ENCODE measurements at regions not wholly inside any gene's neighbourhood (a gene's known extent, or its start where the extent isn't known, plus 50 kb on each side); places are given as distances from the start of the nearest gene placed in this dataset.
"Not testable (repeated sequence)": the region's sequence is repeated elsewhere in the genome, so short reads cannot be mapped to it uniquely, and the experiment has no call there.

DNA sequence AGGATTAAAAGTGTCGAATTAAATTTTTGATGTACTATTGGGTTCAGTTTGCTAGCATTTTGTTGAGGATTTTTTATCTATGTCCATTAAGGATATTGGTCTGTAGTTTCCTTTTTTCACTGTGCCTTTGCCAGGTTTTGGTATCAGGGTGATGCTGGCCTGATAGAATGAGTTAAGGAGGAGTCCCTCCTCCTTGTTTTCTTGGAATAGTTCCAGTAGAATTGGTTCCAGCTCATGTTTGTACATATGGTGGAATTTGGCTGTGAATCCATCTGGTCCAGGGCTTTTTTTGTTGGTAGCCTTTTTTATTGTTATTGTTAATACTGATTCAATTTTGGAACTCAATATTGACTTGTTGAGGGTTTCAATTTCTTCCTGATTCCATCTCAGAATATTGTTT is 141.8 kb downstream of the SIM1 start:
- H3K27ac Mint-ChIP-seq = no peak overlapping the region
- peaks cover 0 to 2% (median 0%) of the 10 kb centered on the region in 3 donors for H3K9me3 Mint-ChIP-seq
- no peaks in the 10 kb centered on the region for H3K27me3 Mint-ChIP-seq
- no peak overlapping the region for H3K4me3 Mint-ChIP-seq
- H3K4me1 Mint-ChIP-seq = no peaks in the 10 kb centered on the region
- no peaks in the 10 kb centered on the region for H3K36me3 Mint-ChIP-seq

DNA sequence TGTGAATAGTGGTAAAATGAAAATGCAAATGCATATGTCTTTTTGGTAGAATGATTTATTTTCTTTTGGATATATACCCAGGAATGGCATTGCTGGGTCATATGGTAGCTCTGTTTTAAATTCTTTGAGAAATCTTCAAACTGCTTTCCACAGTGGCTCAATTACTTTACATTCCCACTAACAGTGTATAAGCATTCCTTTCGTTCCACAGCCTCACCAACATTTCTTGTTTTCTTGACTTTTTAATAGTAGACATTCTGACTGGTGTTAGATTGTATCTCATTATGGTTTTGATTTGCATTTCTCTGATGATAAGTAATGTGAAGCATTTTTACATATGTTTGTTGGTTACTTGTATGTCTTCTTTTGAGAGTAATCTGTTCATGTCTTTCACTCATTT is 144.0 kb downstream of the SIM1 start:
- H3K4me1 Mint-ChIP-seq = no peaks in the 10 kb centered on the region
- no peaks in the 10 kb centered on the region for H3K27me3 Mint-ChIP-seq
- H3K27ac Mint-ChIP-seq = no peak overlapping the region
- peaks cover 0 to 2% (median 0%) of the 10 kb centered on the region in 3 donors for H3K9me3 Mint-ChIP-seq
- H3K36me3 Mint-ChIP-seq = no peaks in the 10 kb centered on the region
- no peak overlapping the region for H3K4me3 Mint-ChIP-seq

DNA sequence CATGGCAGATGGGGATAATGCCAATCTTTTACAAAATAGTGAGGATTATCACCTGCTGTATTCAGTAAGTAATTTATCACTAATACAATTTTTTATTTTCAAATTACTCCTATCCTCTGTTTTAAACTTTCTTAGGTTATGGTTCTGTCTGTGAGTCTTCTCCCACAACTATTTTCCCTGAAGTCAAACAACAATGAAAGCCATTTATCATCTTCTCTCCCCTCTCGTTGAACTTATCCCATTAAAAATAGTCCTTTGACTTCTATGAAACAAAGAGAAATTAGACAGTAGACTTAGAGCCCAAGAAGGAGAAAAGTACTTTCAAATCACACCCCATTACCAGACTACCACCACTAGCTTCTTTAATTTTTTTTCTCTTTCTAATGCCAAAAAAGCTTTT is 147.7 kb downstream of the SIM1 start:
- Mint-ChIP-seq H3K36me3 (no peaks in the 10 kb centered on the region), H3K4me3 (no peak overlapping the region), H3K4me1 (no peaks in the 10 kb centered on the region), H3K27ac (no peak overlapping the region), H3K27me3 (peaks cover 5% of the 10 kb centered on the region), H3K9me3 (peaks cover 0 to 3% (median 0%) of the 10 kb centered on the region in 3 donors)

- peaks cover 5% of the 10 kb centered on the region for H3K27me3 Mint-ChIP-seq
- no peak overlapping the region for H3K27ac Mint-ChIP-seq
- H3K4me1 Mint-ChIP-seq = no peaks in the 10 kb centered on the region
- H3K4me3 Mint-ChIP-seq = no peak overlapping the region
- no peaks in the 10 kb centered on the region for H3K36me3 Mint-ChIP-seq
- peaks cover 0 to 3% (median 0%) of the 10 kb centered on the region in 3 donors for H3K9me3 Mint-ChIP-seq
These were observed 150.5 kb downstream of the SIM1 start for GRCh38 chr6:100314186-100314585.

GRCh38 chr6:100311707-100312251 is 152.9 kb downstream of the SIM1 start:
- H3K27ac Mint-ChIP-seq = peak overlapping the region in 1 of 3 donors; percentile 39
- H3K36me3 Mint-ChIP-seq = no peaks in the 10 kb centered on the region
- H3K27me3 Mint-ChIP-seq = peaks cover 5% of the 10 kb centered on the region
- peaks cover 0 to 3% (median 0%) of the 10 kb centered on the region in 3 donors for H3K9me3 Mint-ChIP-seq
- H3K4me3 Mint-ChIP-seq = no peak overlapping the region
- no peaks in the 10 kb centered on the region for H3K4me1 Mint-ChIP-seq

DNA sequence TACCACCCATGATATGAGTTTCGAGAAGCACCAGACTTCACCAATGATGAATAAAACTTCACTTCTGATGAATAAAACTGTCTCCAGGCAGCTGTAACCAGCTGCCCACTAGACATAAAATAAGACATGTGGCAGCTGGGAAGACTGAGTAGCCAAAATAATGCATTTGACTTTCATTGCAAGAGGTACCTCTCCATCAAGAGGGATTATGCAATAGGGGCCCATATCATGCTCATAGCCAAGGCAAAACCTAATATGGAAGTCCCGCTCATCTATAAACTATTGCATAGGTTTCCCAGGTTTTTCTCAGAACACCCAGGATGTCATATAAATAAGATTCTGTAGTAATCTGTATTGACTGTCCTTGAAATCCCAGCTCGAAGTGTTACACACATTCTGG is 155.5 kb downstream of the SIM1 start:
- Mint-ChIP-seq H3K9me3 (peaks cover 0 to 3% (median 0%) of the 10 kb centered on the region in 3 donors), H3K4me1 (no peaks in the 10 kb centered on the region), H3K36me3 (no peaks in the 10 kb centered on the region), H3K27ac (no peak overlapping the region), H3K27me3 (peaks cover 5% of the 10 kb centered on the region), H3K4me3 (no peak overlapping the region)

DNA sequence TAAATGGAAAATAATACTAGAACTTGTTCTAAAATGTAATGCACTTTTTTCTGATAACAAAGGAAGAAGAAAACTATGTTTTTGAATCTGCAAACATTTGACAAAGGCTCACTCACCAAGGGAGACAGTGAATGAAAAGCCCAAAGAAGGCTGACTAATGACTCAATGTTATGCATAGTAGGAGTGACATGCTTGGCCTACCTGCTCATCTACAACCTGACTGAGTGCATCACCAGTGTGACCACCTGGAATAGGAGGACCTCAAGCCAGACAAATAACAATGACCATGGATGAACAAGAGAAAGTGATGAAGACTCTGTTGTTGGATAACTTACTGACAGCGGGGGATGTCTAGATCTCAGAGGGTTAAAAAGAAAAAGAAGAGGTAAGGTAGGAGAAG is 157.2 kb downstream of the SIM1 start:
- H3K4me1 Mint-ChIP-seq = no peaks in the 10 kb centered on the region
- H3K36me3 Mint-ChIP-seq = no peaks in the 10 kb centered on the region
- no peak overlapping the region for H3K4me3 Mint-ChIP-seq
- H3K27me3 Mint-ChIP-seq = no peaks in the 10 kb centered on the region
- H3K27ac Mint-ChIP-seq = no peak overlapping the region
- H3K9me3 Mint-ChIP-seq = no peaks in the 10 kb centered on the region

DNA sequence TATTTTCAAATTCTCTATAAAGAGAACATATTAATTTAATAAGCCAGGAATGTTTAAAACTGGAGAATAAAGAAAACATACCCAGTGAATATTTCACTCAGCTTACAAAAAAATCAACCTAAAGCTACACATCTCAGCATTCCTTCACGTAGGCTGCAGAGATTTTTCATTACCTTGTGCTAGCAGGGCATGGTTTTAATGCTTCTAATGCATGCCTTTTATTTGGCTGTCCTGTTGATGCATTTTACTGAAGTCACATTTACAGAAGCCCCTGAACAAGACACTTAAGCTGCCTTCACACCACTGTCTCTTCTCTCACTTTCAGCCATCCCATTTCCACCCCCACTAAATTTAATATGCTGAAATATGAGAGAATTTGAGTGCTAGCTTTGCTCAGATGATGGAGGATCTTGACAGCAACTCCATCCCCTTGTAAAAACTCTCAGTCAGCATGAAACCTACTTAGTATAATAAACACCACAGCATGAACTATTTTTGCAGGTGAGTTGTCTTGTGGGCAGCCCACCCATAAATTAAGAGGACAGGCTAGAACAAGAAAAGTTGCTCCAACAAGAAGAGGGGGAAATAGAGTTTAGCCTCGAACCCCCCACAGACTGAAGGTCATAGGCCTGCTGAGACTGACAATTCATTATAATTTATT is 159.4 kb downstream of the SIM1 start:
- H3K27me3 Mint-ChIP-seq = no peaks in the 10 kb centered on the region
- H3K9me3 Mint-ChIP-seq = no peaks in the 10 kb centered on the region
- H3K4me1 Mint-ChIP-seq = no peaks in the 10 kb centered on the region

GRCh38 chr6:100304575-100304974 is 160.1 kb downstream of the SIM1 start:
- Mint-ChIP-seq H3K27me3 (peaks cover 2% of the 10 kb centered on the region), H3K36me3 (no peaks in the 10 kb centered on the region), H3K4me3 (no peak overlapping the region), H3K27ac (no peak overlapping the region), H3K9me3 (no peaks in the 10 kb centered on the region), H3K4me1 (no peaks in the 10 kb centered on the region)

More for the DNA sequence above, 159.4 kb downstream of the SIM1 start:
- Mint-ChIP-seq H3K4me3 (no peak overlapping the region), H3K27ac (no peak overlapping the region), H3K36me3 (no peaks in the 10 kb centered on the region)

DNA sequence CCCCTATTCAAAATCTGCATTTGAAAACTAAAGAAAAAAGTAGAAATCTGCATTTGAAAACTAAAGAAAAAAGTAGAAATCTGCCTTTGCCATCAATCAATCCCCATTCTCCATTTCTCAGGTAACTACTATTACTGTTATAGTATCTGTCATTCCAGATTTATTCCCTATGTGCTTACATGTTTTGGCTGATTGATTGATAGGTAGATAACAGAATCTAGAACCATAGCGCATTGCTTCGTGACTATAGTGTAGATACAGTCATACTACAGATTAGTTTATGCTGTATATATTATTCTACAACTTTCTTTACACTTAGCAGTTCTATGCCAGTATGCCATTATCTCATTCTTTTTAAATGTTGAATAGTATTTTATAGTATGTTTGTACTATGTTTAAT is 163.0 kb downstream of the SIM1 start:
- Mint-ChIP-seq H3K27ac (no peak overlapping the region), H3K4me3 (no peak overlapping the region), H3K27me3 (peaks cover 2% of the 10 kb centered on the region), H3K36me3 (no peaks in the 10 kb centered on the region), H3K4me1 (no peaks in the 10 kb centered on the region), H3K9me3 (no peaks in the 10 kb centered on the region)

DNA sequence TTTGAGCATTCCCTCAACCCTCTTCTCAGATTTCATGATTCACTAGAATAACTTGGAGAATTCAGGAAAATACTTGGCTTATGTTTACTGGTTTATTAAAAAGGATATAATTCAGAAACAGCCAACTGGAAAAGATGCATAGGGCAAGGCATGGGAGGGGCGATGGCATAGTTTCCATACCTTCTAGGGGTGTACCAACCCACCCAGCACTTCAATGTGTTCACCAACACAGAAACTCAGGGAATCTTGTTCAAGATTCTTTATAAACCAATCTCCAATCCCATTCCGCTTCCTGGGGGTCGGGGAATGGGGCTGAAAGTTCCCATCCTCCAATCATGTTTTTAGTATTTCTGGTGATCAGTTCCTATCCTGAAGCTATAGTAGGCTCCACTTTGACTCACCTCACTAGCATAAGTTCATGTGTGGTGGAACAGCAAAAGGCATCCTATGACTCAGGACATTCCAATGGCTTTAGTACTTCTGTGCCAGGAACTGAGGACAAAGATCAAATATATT is 164.4 kb downstream of the SIM1 start:
- H3K27ac Mint-ChIP-seq = no peak overlapping the region
- no peaks in the 10 kb centered on the region for H3K4me1 Mint-ChIP-seq
- no peaks in the 10 kb centered on the region for H3K36me3 Mint-ChIP-seq
- no peak overlapping the region for H3K4me3 Mint-ChIP-seq
- no peaks in the 10 kb centered on the region for H3K9me3 Mint-ChIP-seq
- H3K27me3 Mint-ChIP-seq = peaks cover 2% of the 10 kb centered on the region

GRCh38 chr6:100296810-100297544 is 167.7 kb downstream of the SIM1 start:
- no peak overlapping the region for H3K27ac Mint-ChIP-seq
- peaks cover 2% of the 10 kb centered on the region for H3K27me3 Mint-ChIP-seq
- H3K36me3 Mint-ChIP-seq = peaks cover 1% of the 10 kb centered on the region
- no peak overlapping the region for H3K4me3 Mint-ChIP-seq
- H3K4me1 Mint-ChIP-seq = no peaks in the 10 kb centered on the region
- H3K9me3 Mint-ChIP-seq = no peaks in the 10 kb centered on the region

DNA sequence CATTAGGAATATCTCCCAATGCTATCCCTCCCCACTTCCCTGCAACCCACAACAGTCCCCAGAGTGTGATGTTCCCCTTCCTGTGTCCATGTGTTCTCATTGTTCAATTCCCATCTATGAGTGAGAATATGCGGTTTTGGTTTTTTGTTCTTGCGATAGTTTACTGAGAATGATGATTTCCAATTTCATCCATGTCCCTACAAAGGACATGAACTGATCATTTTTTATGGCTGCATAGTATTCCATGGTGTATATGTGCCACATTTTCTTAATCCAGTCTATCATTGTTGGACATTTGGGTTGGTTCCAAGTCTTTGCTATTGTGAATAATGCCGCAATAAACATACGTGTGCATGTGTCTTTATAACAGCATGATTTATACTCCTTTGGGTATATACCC is 169.5 kb downstream of the SIM1 start:
- H3K27ac Mint-ChIP-seq, H3K36me3 Mint-ChIP-seq, H3K4me3 Mint-ChIP-seq, H3K9me3 Mint-ChIP-seq, H3K4me1 Mint-ChIP-seq, H3K27me3 Mint-ChIP-seq: not testable (repeated sequence)

GRCh38 chr6:100289285-100289684 is 175.4 kb downstream of the SIM1 start:
- no peak overlapping the region for H3K4me3 Mint-ChIP-seq
- H3K27ac Mint-ChIP-seq = no peak overlapping the region
- H3K36me3 Mint-ChIP-seq = peaks cover 1% of the 10 kb centered on the region
- H3K9me3 Mint-ChIP-seq = no peaks in the 10 kb centered on the region
- no peaks in the 10 kb centered on the region for H3K4me1 Mint-ChIP-seq
- no peaks in the 10 kb centered on the region for H3K27me3 Mint-ChIP-seq

- Mint-ChIP-seq H3K27ac (no peak overlapping the region), H3K36me3 (peaks cover 1% of the 10 kb centered on the region), H3K27me3 (no peaks in the 10 kb centered on the region), H3K9me3 (no peaks in the 10 kb centered on the region), H3K4me1 (no peaks in the 10 kb centered on the region), H3K4me3 (no peak overlapping the region)
These were observed 176.4 kb downstream of the SIM1 start for GRCh38 chr6:100288311-100288710.

DNA sequence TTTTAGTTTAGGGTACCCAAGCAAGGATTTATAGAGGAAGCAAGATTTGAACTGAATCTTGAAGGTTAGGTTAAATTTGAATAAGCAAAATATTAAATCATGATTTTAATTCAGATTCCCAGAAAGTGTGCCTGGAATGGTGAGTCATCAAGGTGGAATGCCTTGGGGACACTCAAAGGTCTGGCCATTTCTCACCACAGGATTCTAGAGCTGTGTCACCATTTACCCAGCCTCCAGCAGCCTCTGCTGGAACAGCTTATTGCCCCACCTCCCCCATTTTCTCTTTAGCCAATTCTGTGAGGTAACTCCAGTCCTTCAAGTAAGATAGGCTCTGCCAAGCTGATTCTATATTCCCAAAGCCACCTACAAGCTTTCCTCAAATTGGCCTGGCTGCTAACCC is 181.4 kb downstream of the SIM1 start:
- Mint-ChIP-seq H3K36me3 (no peaks in the 10 kb centered on the region), H3K27me3 (peaks cover 6% of the 10 kb centered on the region), H3K9me3 (no peaks in the 10 kb centered on the region), H3K27ac (no peak overlapping the region), H3K4me3 (no peak overlapping the region), H3K4me1 (peaks cover 0 to 5% (median 0%) of the 10 kb centered on the region in 3 donors)

All from IgD-negative memory B cell (primary cell).